HG03103 (cell line): ENCODE measurements at regions not wholly inside any gene's neighbourhood (a gene's known extent, or its start where the extent isn't known, plus 50 kb on each side); places are given as distances from the start of the nearest gene placed in this dataset.
"Not testable (repeated sequence)": the region's sequence is repeated elsewhere in the genome, so short reads cannot be mapped to it uniquely, and the experiment has no call there.

Source experiments
- ATAC-seq: cut with Tn5 transposase; IDR thresholded peaks from one replicate; pipeline ENCODE4 v1.9.1; 2021; ENCODE audit warnings: low read depth; ENCODE audit not compliant: unreplicated experiment

- ATAC-seq: not testable (repeated sequence)
Observed at GRCh38 chr22:49453019-49453418, 374.7 kb downstream of the BRD1 start.

GRCh38 chr22:49452362-49452946 is 375.2 kb downstream of the BRD1 start:
- ATAC-seq: no peak

GRCh38 chr22:49451070-49451840 is 376.4 kb downstream of the BRD1 start:
- ATAC-seq: no peak

- ATAC-seq: no peak
Observed at GRCh38 chr22:49450498-49450897, 377.2 kb downstream of the BRD1 start.

- ATAC-seq: no peak
Observed at GRCh38 chr22:49449811-49450446, 377.7 kb downstream of the BRD1 start.

- ATAC-seq: no peak
Observed at GRCh38 chr22:49449377-49449776, 378.3 kb downstream of the BRD1 start.

- ATAC-seq: no peak
Observed at GRCh38 chr22:49448526-49448925, 379.1 kb downstream of the BRD1 start.

- no peak for ATAC-seq
Observed at GRCh38 chr22:49447837-49448236, 379.8 kb downstream of the BRD1 start.

- no peak for ATAC-seq
Observed at GRCh38 chr22:49446759-49447710, 380.6 kb downstream of the BRD1 start.

GRCh38 chr22:49446145-49446758 is 381.4 kb downstream of the BRD1 start:
- no peak for ATAC-seq

GRCh38 chr22:49444781-49445180 is 382.9 kb downstream of the BRD1 start:
- no peak for ATAC-seq

GRCh38 chr22:49440931-49441330 is 386.7 kb downstream of the BRD1 start:
- no peak for ATAC-seq

- ATAC-seq: no peak
Observed at GRCh38 chr22:49439373-49439772, 388.3 kb downstream of the BRD1 start.

- no peak for ATAC-seq
Observed at GRCh38 chr22:49437956-49438355, 389.7 kb downstream of the BRD1 start.

GRCh38 chr22:49437356-49437755 is 390.3 kb downstream of the BRD1 start:
- no peak for ATAC-seq

GRCh38 chr22:49436056-49436455 is 391.6 kb downstream of the BRD1 start:
- no peak for ATAC-seq

GRCh38 chr22:49435596-49435995 is 392.1 kb downstream of the BRD1 start:
- no peak for ATAC-seq

- no peak for ATAC-seq
Observed at GRCh38 chr22:49433717-49434611, 393.7 kb downstream of the BRD1 start.

- no peak for ATAC-seq
Observed at GRCh38 chr22:49432897-49433443, 394.7 kb downstream of the BRD1 start.
